ENCODE measurements at regions not wholly inside any gene's neighbourhood (a gene's known extent, or its start where the extent isn't known, plus 50 kb on each side); places are given as distances from the start of the nearest gene placed in this dataset.

GRCh38 chr20:24135781-24136180 lies 147.2 kb upstream of the GGTLC1 start:
- TF ChIP-seq POLR2A (IDR thresholded peaks at IDR 0.05; ENCODE audit: low read depth), result no peak
- TF ChIP-seq POLR2AphosphoS5 (IDR thresholded peaks at IDR 0.05), result no peak
